Activated CD8-positive, alpha-beta memory T cell treated with anti-CD3 and anti-CD28 coated beads for 36 hours (primary cell): ENCODE measurements at regions not wholly inside any gene's neighbourhood (a gene's known extent, or its start where the extent isn't known, plus 50 kb on each side); places are given as distances from the start of the nearest gene placed in this dataset.
"Not testable (repeated sequence)": the region's sequence is repeated elsewhere in the genome, so short reads cannot be mapped to it uniquely, and the experiment has no call there.

ENCODE experiments used
- CTCF ChIA-PET: fragments of 350-600 bp; sonication (Branson Sonifier 250); formaldehyde crosslinking; loops from one replicate; lab custom pipeline; 2021; ENCODE audit warnings: antibody characterized with exemption; lab: Charles Lee
- POLR2A ChIA-PET: fragments of 350-600 bp; sonication (Branson Sonifier 250); formaldehyde crosslinking; loops from one replicate; lab custom pipeline; 2021; ENCODE audit warnings: antibody characterized with exemption; lab: Charles Lee

- ChIA-PET CTCF (no interaction called here), POLR2A (no interaction called here)
Observed at GRCh38 chr3:46797486-46797885, 65.8 kb downstream of the MYL3 start.

- POLR2A ChIA-PET, CTCF ChIA-PET: not testable (repeated sequence)
Observed at GRCh38 chr3:46793340-46793739, 69.9 kb downstream of the MYL3 start.

- CTCF ChIA-PET: no interaction called here
- POLR2A ChIA-PET: no interaction called here
Observed at GRCh38 chr3:46778101-46778500, 60.4 kb upstream of the PRSS50 start.

GRCh38 chr3:46772498-46772897 is 54.8 kb upstream of the PRSS50 start:
- POLR2A ChIA-PET, CTCF ChIA-PET: not testable (repeated sequence)

- ChIA-PET POLR2A (no interaction called here), CTCF (interaction anchor here (0.5 kb wide), 1 partner anchor 64 kb away, joined by 3 read pairs; no protein-coding TSS in a partner anchor)
Observed at GRCh38 chr3:46768061-46768460, 50.4 kb upstream of the PRSS50 start.
